Naive thymus-derived CD4-positive, alpha-beta T cell (primary cell): ENCODE measurements at regions not wholly inside any gene's neighbourhood (a gene's known extent, or its start where the extent isn't known, plus 50 kb on each side); places are given as distances from the start of the nearest gene placed in this dataset.

Experiments used
- ATAC-seq: fragments of 150-1000 bp; cut with Tn5 transposase; 2 replicates; pipeline ENCODE4 v1.10.0; 2021; ENCODE audit warnings: mild to moderate bottlenecking, moderate library complexity
- CTCF ChIA-PET: fragments of 350-600 bp; sonication (Branson Sonifier 250); formaldehyde crosslinking; loops from one replicate; lab custom pipeline; 2021; ENCODE audit warnings: antibody characterized with exemption; lab: Charles Lee
- POLR2A ChIA-PET: fragments of 350-600 bp; sonication (Branson Sonifier 250); formaldehyde crosslinking; loops from one replicate; lab custom pipeline; 2021; ENCODE audit warnings: antibody characterized with exemption, inconsistent platforms; lab: Charles Lee
- DNase-seq, 9 donors: peaks; one replicate each; pipeline versions ENCODE4 v3.0.0 to v3.0.0-alpha.2; 2020 to 2022; ENCODE audit warnings: mixed read lengths in 1 of 9
- H3K27ac ChIP-seq: one replicate; pipeline ENCODE4 v1.7.0; 2013; ENCODE audit warnings: mild to moderate bottlenecking, low read depth, low read length, moderate library complexity
- H3K27me3 ChIP-seq, 2 donors: one replicate each; pipeline ENCODE4 v1.7.0; 2013; ENCODE audit warnings: low read length in 2 of 2, mild to moderate bottlenecking in 2 of 2, moderate library complexity in 2 of 2; ENCODE audit not compliant: control insufficient read depth in 2 of 2, insufficient read depth in 2 of 2
- H3K36me3 ChIP-seq, 3 experiments: 1 replicate in 2 of 3; 2 replicates in 1 of 3; pipeline ENCODE4 v1.7.0; 2013; ENCODE audit warnings: low read length in 3 of 3, mild to moderate bottlenecking in 3 of 3, moderate library complexity in 1 of 3; ENCODE audit not compliant: insufficient read depth in 3 of 3, control insufficient read depth in 2 of 3
- H3K4me1 ChIP-seq, 2 donors: one replicate each; pipeline ENCODE4 v1.7.0; 2013; ENCODE audit warnings: low read length in 2 of 2, mild to moderate bottlenecking in 2 of 2, moderate library complexity in 1 of 2; ENCODE audit not compliant: control insufficient read depth in 2 of 2, insufficient read depth in 2 of 2
- H3K4me3 ChIP-seq: 2 replicates; pipeline ENCODE4 v1.7.0; 2013; ENCODE audit warnings: mild to moderate bottlenecking, low read length
- H3K9me3 ChIP-seq, 3 experiments: 1 replicate in 2 of 3; 2 replicates in 1 of 3; pipeline ENCODE4 v1.7.0; 2013; ENCODE audit warnings: low read length in 3 of 3; ENCODE audit not compliant: control insufficient read depth in 2 of 3
- H3K27ac Mint-ChIP-seq, 9 donors: one replicate each; pipeline ENCODE4 v1.8.0; 2020 to 2022; ENCODE audit warnings: mixed read lengths in 9 of 9, mild to moderate bottlenecking in 8 of 9, moderate library complexity in 5 of 9, inconsistent platforms in 2 of 9
- H3K27me3 Mint-ChIP-seq, 5 donors: one replicate each; pipeline ENCODE4 v1.8.0; 2021 to 2022; ENCODE audit warnings: mixed read lengths in 5 of 5, mild to moderate bottlenecking in 1 of 5
- H3K36me3 Mint-ChIP-seq, 5 donors: one replicate each; pipeline ENCODE4 v1.8.0; 2020 to 2022; ENCODE audit warnings: mixed read lengths in 5 of 5, mild to moderate bottlenecking in 3 of 5, inconsistent platforms in 1 of 5
- H3K4me1 Mint-ChIP-seq, 7 donors: one replicate each; pipeline ENCODE4 v1.8.0; 2020 to 2022; ENCODE audit warnings: mixed read lengths in 7 of 7, mild to moderate bottlenecking in 3 of 7, inconsistent platforms in 1 of 7
- H3K4me3 Mint-ChIP-seq, 10 donors: one replicate each; pipeline ENCODE4 v1.8.0; 2020 to 2022; ENCODE audit warnings: mild to moderate bottlenecking in 10 of 10, mixed read lengths in 10 of 10, moderate library complexity in 6 of 10, inconsistent platforms in 2 of 10
- H3K9me3 Mint-ChIP-seq, 11 donors: one replicate each; pipeline ENCODE4 v1.8.0; 2020 to 2022; ENCODE audit warnings: mixed read lengths in 11 of 11, mild to moderate bottlenecking in 4 of 11, inconsistent platforms in 1 of 11, moderate library complexity in 1 of 11
- intact Hi-C, 2 donors: fragments of 100-400 bp; cut with micrococcal nuclease; formaldehyde crosslinking; loops; one replicate each; pipeline ENCODE4 v1.15.1; 2023

GRCh38 chr9:32873131-32873530 lies 89.8 kb downstream of the TMEM215 start:
- DNase-seq = no peak
- intact Hi-C loops = no loop called here
- POLR2A ChIA-PET = no interaction called here
- peaks cover 0 to 16% (median 0%) of the 10 kb centered on the region in 5 donors for H3K27me3 Mint-ChIP-seq
- no peaks in the 10 kb centered on the region for H3K36me3 ChIP-seq
- no peak overlapping the region for H3K27ac Mint-ChIP-seq
- H3K9me3 Mint-ChIP-seq = no peaks in the 10 kb centered on the region
- H3K9me3 ChIP-seq = no peaks in the 10 kb centered on the region
- H3K4me1 Mint-ChIP-seq = peaks cover 0 to 5% (median 0%) of the 10 kb centered on the region in 7 donors
- H3K27me3 ChIP-seq = no peaks in the 10 kb centered on the region
- H3K36me3 Mint-ChIP-seq = no peaks in the 10 kb centered on the region
- CTCF ChIA-PET = no interaction called here
- no peaks in the 10 kb centered on the region for H3K4me1 ChIP-seq
- no peak overlapping the region for H3K4me3 ChIP-seq
- no peak for ATAC-seq
- H3K27ac ChIP-seq = no peak overlapping the region
- H3K4me3 Mint-ChIP-seq = no peak overlapping the region

- CTCF ChIA-PET = no interaction called here
- Mint-ChIP-seq H3K36me3 (no peaks in the 10 kb centered on the region), H3K4me1 (peaks cover 0 to 5% (median 0%) of the 10 kb centered on the region in 7 donors)
Observed at GRCh38 chr9:32873553-32873952, 90.2 kb downstream of the TMEM215 start.

GRCh38 chr9:32875242-32875641 lies 91.9 kb downstream of the TMEM215 start:
- Mint-ChIP-seq H3K27ac (no peak overlapping the region), H3K27me3 (peaks cover 0 to 14% (median 0%) of the 10 kb centered on the region in 5 donors), H3K4me3 (no peak overlapping the region), H3K4me1 (peaks cover 0 to 5% (median 0%) of the 10 kb centered on the region in 7 donors), H3K36me3 (no peaks in the 10 kb centered on the region), H3K9me3 (no peaks in the 10 kb centered on the region)
- Histone ChIP-seq H3K27ac (no peak overlapping the region), H3K4me1 (no peaks in the 10 kb centered on the region), H3K36me3 (no peaks in the 10 kb centered on the region), H3K9me3 (no peaks in the 10 kb centered on the region), H3K4me3 (no peak overlapping the region), H3K27me3 (no peaks in the 10 kb centered on the region)
- ChIA-PET CTCF (interaction anchor here (0.5 kb wide), 1 partner anchor 296 kb away, joined by 3 read pairs; no protein-coding TSS in a partner anchor), POLR2A (no interaction called here)
- intact Hi-C loops = no loop called here
- ATAC-seq (no peak), DNase-seq (no peak)

More at GRCh38 chr9:32873553-32873952, 90.2 kb downstream of the TMEM215 start:
- no peaks in the 10 kb centered on the region for H3K27me3 ChIP-seq
- Mint-ChIP-seq H3K27ac (no peak overlapping the region), H3K4me3 (no peak overlapping the region), H3K27me3 (peaks cover 0 to 16% (median 0%) of the 10 kb centered on the region in 5 donors), H3K9me3 (no peaks in the 10 kb centered on the region)
- H3K9me3 ChIP-seq = no peaks in the 10 kb centered on the region
- no peak for ATAC-seq
- H3K36me3 ChIP-seq = no peaks in the 10 kb centered on the region
- no peak overlapping the region for H3K4me3 ChIP-seq
- H3K4me1 ChIP-seq = no peaks in the 10 kb centered on the region
- no peak overlapping the region for H3K27ac ChIP-seq
- POLR2A ChIA-PET = no interaction called here
- intact Hi-C loops = no loop called here
- no peak for DNase-seq

- Mint-ChIP-seq H3K27ac (no peak overlapping the region), H3K36me3 (no peaks in the 10 kb centered on the region), H3K4me1 (peaks cover 0 to 5% (median 0%) of the 10 kb centered on the region in 7 donors), H3K4me3 (no peak overlapping the region), H3K27me3 (peaks cover 0 to 14% (median 0%) of the 10 kb centered on the region in 5 donors), H3K9me3 (no peaks in the 10 kb centered on the region)
- POLR2A ChIA-PET = no interaction called here
- CTCF ChIA-PET = no interaction called here
- H3K27ac ChIP-seq = no peak overlapping the region
- no peaks in the 10 kb centered on the region for H3K4me1 ChIP-seq
- ATAC-seq = no peak
- no peaks in the 10 kb centered on the region for H3K36me3 ChIP-seq
- DNase-seq = no peak
- no peaks in the 10 kb centered on the region for H3K27me3 ChIP-seq
- H3K4me3 ChIP-seq = no peak overlapping the region
- H3K9me3 ChIP-seq = no peaks in the 10 kb centered on the region
- intact Hi-C loops = no loop called here
Observed at GRCh38 chr9:32875748-32876147, 92.4 kb downstream of the TMEM215 start.

GRCh38 chr9:32877103-32877502 lies 93.8 kb downstream of the TMEM215 start:
- no peak overlapping the region for H3K4me3 Mint-ChIP-seq
- CTCF ChIA-PET = no interaction called here
- DNase-seq = no peak

GRCh38 chr9:32877639-32878217 lies 94.4 kb downstream of the TMEM215 start:
- Mint-ChIP-seq H3K4me3 (no peak overlapping the region), H3K27me3 (peaks cover 0 to 14% (median 2%) of the 10 kb centered on the region in 5 donors), H3K27ac (no peak overlapping the region), H3K9me3 (no peaks in the 10 kb centered on the region), H3K4me1 (peaks cover 0 to 5% (median 0%) of the 10 kb centered on the region in 7 donors), H3K36me3 (no peaks in the 10 kb centered on the region)
- Histone ChIP-seq H3K27me3 (no peaks in the 10 kb centered on the region), H3K4me3 (no peak overlapping the region), H3K4me1 (no peaks in the 10 kb centered on the region), H3K27ac (no peak overlapping the region), H3K36me3 (no peaks in the 10 kb centered on the region), H3K9me3 (no peaks in the 10 kb centered on the region)
- POLR2A ChIA-PET = no interaction called here
- intact Hi-C loops = no loop called here
- DNase-seq = no peak
- no peak for ATAC-seq
- CTCF ChIA-PET = no interaction called here

More at GRCh38 chr9:32877103-32877502, 93.8 kb downstream of the TMEM215 start:
- Mint-ChIP-seq H3K9me3 (no peaks in the 10 kb centered on the region), H3K4me1 (peaks cover 0 to 5% (median 0%) of the 10 kb centered on the region in 7 donors), H3K27me3 (peaks cover 0 to 14% (median 2%) of the 10 kb centered on the region in 5 donors), H3K27ac (no peak overlapping the region), H3K36me3 (no peaks in the 10 kb centered on the region)
- Histone ChIP-seq H3K27me3 (no peaks in the 10 kb centered on the region), H3K4me3 (no peak overlapping the region), H3K9me3 (no peaks in the 10 kb centered on the region), H3K36me3 (no peaks in the 10 kb centered on the region), H3K4me1 (no peaks in the 10 kb centered on the region), H3K27ac (no peak overlapping the region)
- intact Hi-C loops = no loop called here
- no peak for ATAC-seq
- POLR2A ChIA-PET = no interaction called here

- Histone ChIP-seq H3K27me3 (no peaks in the 10 kb centered on the region), H3K9me3 (no peaks in the 10 kb centered on the region), H3K4me3 (no peak overlapping the region), H3K4me1 (no peaks in the 10 kb centered on the region), H3K27ac (no peak overlapping the region), H3K36me3 (no peaks in the 10 kb centered on the region)
- POLR2A ChIA-PET = no interaction called here
- peaks cover 0 to 5% (median 0%) of the 10 kb centered on the region in 7 donors for H3K4me1 Mint-ChIP-seq
- no peaks in the 10 kb centered on the region for H3K36me3 Mint-ChIP-seq
- H3K9me3 Mint-ChIP-seq = no peaks in the 10 kb centered on the region
- H3K4me3 Mint-ChIP-seq = no peak overlapping the region
- ATAC-seq = no peak
- DNase-seq = no peak
- CTCF ChIA-PET = interaction anchor here (0.6 kb wide), 1 partner anchor 9 kb away, joined by 3 read pairs; no protein-coding TSS in a partner anchor
- peaks cover 0 to 9% (median 2%) of the 10 kb centered on the region in 5 donors for H3K27me3 Mint-ChIP-seq
- intact Hi-C loops = no loop called here
- H3K27ac Mint-ChIP-seq = no peak overlapping the region
Observed at GRCh38 chr9:32879335-32879734, 96.0 kb downstream of the TMEM215 start.
